ENCODE measurements at regions not wholly inside any gene's neighbourhood (a gene's known extent, or its start where the extent isn't known, plus 50 kb on each side); places are given as distances from the start of the nearest gene placed in this dataset.
"Not testable (repeated sequence)": the region's sequence is repeated elsewhere in the genome, so short reads cannot be mapped to it uniquely, and the experiment has no call there.

DNA sequence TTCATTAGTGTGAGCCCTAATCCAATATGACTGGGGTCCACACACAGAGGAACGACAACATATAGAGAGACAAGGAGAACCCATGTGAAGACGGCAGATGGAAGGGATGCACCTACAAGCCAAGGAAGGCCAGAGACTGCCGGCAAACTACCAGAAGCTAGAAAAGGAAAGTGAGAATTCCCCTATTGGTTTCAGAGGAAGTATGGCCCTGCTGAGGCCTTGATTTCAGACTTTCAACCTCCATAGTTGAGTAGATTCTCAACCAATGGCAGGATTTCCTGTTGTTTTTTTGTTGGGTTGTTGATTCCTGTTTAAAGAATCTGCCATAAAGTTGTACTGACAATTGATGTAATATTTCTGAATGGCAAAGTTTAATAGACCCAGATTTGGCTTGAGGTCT, 241.5 kb downstream of the SATB2 start:
- no peak for DNase-seq (ENCODE audit: low read depth in 1 of 2, low spot score in 1 of 2)
- in situ Hi-C loops (cut with HindIII; ENCODE audit: low pct_unique_long_range_greater_than_20kb, low sequenced_read_pairs): no loop called here
- TF ChIP-seq JUND (IDR thresholded peaks at IDR 0.05; ENCODE audit: low read depth): no peak

DNA sequence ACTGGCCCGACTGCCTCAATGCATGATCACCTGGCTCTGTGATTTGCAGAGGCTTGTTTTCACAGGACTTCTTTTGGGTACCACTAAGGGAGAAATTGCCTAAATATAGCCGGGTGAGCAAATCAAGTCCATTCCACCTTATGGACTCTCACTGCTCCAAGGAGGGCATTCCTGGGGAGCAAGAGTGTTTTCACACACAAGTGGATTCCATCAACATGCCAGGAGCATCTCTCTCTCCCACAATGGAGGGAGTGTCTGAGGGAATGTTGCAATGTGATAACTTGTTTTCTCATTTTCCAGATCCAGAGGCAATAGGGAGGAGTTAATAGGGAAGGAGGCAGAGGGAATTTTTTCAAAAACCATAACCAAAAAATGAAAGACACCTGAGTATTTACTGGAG, 250.7 kb downstream of the SATB2 start:
- DNase-seq (ENCODE audit: low read depth in 1 of 2, low spot score in 1 of 2): no peak
- in situ Hi-C loops (cut with HindIII; ENCODE audit: low pct_unique_long_range_greater_than_20kb, low sequenced_read_pairs): no loop called here
- no peak for TF ChIP-seq JUND (IDR thresholded peaks at IDR 0.05; ENCODE audit: low read depth)

DNA sequence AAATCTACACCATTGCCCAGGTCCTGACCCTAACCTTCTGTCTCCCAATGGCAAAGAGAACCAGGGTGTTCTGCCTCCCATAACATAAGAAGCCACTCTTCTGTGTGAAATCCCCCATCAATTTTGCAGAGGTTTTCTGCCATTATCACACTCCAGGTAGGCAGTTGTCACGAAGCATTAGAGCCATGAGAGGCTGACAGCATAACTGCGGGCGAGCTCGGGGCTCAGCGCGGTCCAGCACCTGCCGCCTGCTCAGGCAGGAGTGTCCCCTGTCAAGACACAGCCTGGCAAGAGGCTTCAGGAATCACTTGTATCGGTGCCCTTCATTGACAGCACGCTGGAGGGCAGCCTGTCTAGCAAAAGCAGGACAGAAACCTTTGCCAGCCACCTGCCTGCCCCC, 251.2 kb downstream of the SATB2 start:
- peak in 1 of 2 experiments; percentile 23 for DNase-seq (ENCODE audit: low read depth in 1 of 2, low spot score in 1 of 2)
- TF ChIP-seq JUND (IDR thresholded peaks at IDR 0.05; ENCODE audit: low read depth): no peak
- in situ Hi-C loops (cut with HindIII; ENCODE audit: low pct_unique_long_range_greater_than_20kb, low sequenced_read_pairs): no loop called here

DNA sequence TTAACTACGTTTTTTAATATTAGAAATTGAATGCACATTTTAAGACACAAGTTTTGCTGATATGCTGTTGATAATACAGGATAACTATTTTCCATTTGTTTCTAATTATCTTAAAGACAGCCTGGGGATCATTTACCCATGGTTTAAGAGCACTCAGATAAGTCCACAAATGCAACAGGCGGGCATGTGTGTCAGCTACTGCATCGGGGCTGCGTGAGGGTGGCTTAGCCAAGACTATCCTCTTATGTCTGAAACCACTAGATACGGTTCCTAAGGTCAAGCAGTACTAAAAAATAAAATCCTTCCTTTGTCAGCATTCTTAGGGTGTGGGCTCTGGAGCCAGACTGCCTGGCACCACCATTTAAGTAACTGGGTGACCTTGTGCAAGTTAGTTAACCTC, 254.8 kb downstream of the SATB2 start:
- in situ Hi-C loops (cut with HindIII; ENCODE audit: low pct_unique_long_range_greater_than_20kb, low sequenced_read_pairs): no loop called here
- no peak for TF ChIP-seq JUND (IDR thresholded peaks at IDR 0.05; ENCODE audit: low read depth)
- no peak for DNase-seq (ENCODE audit: low read depth in 1 of 2, low spot score in 1 of 2)

DNA sequence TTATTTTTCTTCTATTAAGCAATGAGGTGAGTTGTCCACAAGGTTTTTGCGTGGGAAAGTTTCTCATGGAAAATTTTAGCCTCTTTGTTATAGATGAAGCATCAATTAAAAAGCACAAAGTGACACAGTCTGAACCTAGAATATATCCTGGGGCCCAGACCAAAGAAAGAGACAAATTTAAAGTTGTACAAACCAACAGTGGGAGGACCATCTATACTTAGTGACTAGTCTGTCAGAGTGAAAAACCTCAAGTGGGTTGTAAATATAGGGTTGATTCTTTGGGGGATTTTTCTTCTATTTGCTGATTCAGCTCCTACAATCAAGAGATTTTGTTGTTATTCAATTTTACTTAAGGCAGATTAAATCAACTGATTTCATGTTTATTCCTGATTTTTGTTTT, 256.2 kb downstream of the SATB2 start:
- no peak for DNase-seq (ENCODE audit: low read depth in 1 of 2, low spot score in 1 of 2)
- TF ChIP-seq JUND (IDR thresholded peaks at IDR 0.05; ENCODE audit: low read depth): no peak
- in situ Hi-C loops (cut with HindIII; ENCODE audit: low pct_unique_long_range_greater_than_20kb, low sequenced_read_pairs): no loop called here

DNA sequence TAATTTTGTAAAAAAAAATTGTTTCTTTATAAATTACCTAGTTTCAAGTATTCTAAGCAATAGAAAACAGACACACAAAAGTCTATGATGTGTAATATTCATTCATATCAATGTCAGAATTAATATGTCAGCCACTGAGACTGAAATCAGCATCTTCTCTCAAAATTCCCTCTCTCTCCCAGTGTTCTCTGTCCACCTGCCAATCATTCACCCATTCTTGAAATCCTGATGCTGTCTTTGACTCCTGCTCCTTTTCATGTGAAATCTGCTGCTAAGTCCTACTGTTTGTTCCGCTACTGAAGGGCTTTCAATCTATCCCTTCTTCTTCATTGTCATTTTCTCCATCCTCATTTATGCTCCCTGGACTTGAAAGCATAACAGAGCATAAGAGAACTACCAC, 257.9 kb downstream of the SATB2 start:
- in situ Hi-C loops (cut with HindIII; ENCODE audit: low pct_unique_long_range_greater_than_20kb, low sequenced_read_pairs): no loop called here
- DNase-seq (ENCODE audit: low read depth in 1 of 2, low spot score in 1 of 2): no peak
- TF ChIP-seq JUND (IDR thresholded peaks at IDR 0.05; ENCODE audit: low read depth): no peak

DNA sequence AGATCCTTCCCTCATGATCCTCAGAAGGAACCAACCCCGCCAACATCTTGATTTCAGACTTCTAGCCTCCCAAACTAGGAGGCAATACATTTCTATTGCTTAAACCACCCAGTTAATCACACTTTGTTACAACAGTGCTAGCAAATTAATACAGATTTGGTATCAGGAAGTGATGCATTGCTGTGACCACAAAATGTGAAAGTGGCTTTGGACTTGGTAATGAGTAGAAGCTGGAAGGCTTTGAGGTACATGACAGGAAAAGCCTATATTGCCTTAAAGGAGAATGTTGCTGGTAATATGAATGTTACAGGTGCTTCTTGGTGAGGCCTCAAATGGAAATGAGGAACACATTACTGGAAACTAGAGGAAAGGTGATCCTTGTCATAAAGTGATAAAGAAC, 260.3 kb downstream of the SATB2 start:
- no peak for DNase-seq (ENCODE audit: low read depth in 1 of 2, low spot score in 1 of 2)
- in situ Hi-C loops (cut with HindIII; ENCODE audit: low pct_unique_long_range_greater_than_20kb, low sequenced_read_pairs): no loop called here
- no peak for TF ChIP-seq JUND (IDR thresholded peaks at IDR 0.05; ENCODE audit: low read depth)

DNA sequence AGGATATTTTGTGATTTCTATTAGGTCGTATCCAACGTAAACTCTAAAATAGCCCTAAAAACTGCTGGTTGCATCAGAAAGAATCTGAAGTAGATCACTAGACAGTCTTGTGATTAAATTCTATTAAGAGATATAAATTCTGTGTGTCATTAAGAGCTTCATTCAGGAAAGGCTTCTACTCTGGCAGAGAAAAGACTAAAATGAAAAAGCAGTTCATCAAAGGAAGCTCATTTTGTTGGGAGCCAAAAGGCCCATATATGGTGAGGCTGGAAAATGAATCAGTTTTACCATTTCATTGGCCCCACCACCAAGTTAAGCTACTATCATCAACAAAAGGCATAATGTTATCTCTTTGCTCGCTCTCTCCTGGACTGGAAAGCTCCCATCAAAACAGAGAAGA, 261.1 kb downstream of the SATB2 start:
- in situ Hi-C loops (cut with HindIII; ENCODE audit: low pct_unique_long_range_greater_than_20kb, low sequenced_read_pairs): no loop called here
- DNase-seq (ENCODE audit: low read depth in 1 of 2, low spot score in 1 of 2): no peak
- TF ChIP-seq JUND (IDR thresholded peaks at IDR 0.05; ENCODE audit: low read depth): no peak

DNA sequence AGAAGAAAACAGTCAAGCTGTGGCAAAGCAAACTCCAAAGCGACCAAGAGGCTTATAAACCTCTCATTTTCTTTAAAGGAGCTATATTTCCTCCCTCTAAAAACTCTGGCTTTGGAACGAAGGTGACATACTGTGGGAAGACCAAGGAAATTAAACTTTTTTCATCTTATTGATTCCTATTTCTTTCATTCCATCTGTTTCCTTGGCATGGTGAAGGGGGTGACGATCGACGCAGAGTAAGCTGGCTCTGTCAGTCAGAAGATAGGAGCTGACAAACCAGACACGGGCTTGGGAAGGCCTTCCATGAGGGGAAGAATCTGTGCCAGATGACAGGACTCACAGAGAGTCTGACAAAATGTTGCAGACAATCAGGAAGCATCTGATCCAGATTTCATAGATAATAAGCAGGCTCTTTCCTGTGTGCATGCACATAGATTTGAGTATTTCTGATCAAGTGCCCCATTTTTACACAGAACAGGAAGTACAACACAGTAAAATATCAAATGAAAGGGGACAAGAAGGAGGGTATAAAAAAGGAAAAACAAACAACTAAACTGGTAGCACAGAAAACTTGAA, 261.7 kb downstream of the SATB2 start:
- no peak for DNase-seq (ENCODE audit: low read depth in 1 of 2, low spot score in 1 of 2)
- in situ Hi-C loops (cut with HindIII; ENCODE audit: low pct_unique_long_range_greater_than_20kb, low sequenced_read_pairs): no loop called here
- TF ChIP-seq JUND (IDR thresholded peaks at IDR 0.05; ENCODE audit: low read depth): no peak

DNA sequence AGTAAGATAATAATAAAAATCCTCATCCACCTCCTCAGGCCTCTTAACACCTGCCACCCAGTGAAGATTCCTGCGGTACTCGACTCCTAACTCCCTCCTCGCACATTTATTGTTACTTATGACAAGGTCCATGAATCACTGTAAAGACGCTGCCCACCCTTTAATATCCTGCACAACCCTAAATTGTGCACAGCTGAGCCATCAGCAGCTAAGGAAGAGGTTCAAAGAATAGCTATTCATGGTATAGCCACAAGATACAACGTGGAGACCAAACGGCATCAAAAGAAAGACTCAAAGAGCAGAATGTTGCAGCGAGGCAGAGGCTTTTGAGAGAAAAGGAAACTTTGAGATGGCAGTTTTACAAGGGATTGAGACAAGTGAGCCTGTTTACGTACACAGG, 266.3 kb downstream of the SATB2 start:
- DNase-seq (ENCODE audit: low read depth in 1 of 2, low spot score in 1 of 2): no peak
- TF ChIP-seq JUND (IDR thresholded peaks at IDR 0.05; ENCODE audit: low read depth): no peak
- in situ Hi-C loops (cut with HindIII; ENCODE audit: low pct_unique_long_range_greater_than_20kb, low sequenced_read_pairs): no loop called here

DNA sequence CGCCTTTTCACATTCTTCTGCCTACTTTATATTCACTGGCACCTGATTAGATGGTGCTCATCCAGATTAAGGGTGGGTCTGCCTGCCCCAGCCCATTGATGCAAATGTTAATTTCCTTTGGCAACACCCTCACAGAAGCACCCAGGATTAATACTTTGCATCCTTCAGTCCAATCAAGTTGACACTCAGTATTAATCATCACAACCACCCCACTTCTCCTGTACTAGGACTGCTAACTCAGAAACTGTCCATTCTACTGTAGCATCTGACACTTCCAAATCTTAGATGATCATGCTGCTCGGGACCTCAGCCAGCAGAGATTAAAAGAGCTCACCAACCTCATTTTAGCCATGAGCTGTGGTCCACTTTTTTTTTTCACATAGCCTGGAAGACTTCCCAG, 268.5 kb downstream of the SATB2 start:
- TF ChIP-seq JUND (IDR thresholded peaks at IDR 0.05; ENCODE audit: low read depth): no peak
- DNase-seq (ENCODE audit: low read depth in 1 of 2, low spot score in 1 of 2): no peak
- in situ Hi-C loops (cut with HindIII; ENCODE audit: low pct_unique_long_range_greater_than_20kb, low sequenced_read_pairs): no loop called here

DNA sequence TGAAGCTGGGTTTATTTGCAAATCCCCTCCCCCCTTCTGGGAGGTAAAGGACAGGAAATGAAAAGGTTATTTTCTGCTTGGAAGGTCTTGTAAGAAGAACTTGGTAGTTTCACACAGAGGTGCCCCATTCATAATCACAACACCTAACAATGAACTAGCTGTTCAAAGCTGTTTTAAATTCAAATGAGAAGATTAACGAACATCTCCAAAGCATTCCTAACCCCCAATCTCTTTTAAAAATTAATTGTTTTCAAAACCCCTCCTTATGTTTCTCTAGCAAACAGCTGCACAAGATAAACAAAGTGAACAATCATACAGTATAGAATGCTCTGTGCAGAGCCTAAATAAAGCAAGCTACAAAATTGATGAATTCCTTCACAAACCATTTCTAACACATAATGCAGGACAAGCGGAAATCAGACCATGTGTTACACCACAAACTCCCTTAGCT, 271.4 kb downstream of the SATB2 start:
- DNase-seq (ENCODE audit: low read depth in 1 of 2, low spot score in 1 of 2): no peak
- no peak for TF ChIP-seq JUND (IDR thresholded peaks at IDR 0.05; ENCODE audit: low read depth)
- in situ Hi-C loops (cut with HindIII; ENCODE audit: low pct_unique_long_range_greater_than_20kb, low sequenced_read_pairs): no loop called here

DNA sequence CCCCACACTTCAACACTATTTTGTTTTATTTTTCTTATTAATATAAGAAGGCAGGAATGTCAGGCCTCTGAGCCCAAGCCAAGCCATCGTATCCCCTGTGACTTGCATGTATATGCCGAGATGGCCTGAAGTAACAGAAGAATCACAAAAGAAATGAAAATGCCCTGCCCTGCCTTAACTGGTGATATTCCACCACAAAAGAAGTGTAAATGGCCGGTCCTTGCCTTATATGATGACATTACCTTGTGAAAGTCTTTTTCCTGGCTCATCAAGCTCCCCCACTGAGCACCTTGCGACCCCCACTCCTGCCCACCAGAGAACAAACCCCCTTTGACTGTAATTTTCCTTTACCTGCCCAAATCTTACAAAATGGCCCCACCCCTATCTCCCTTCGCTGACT, 272.6 kb downstream of the SATB2 start:
- DNase-seq (ENCODE audit: low read depth in 1 of 2, low spot score in 1 of 2); in situ Hi-C loops (cut with HindIII; ENCODE audit: low pct_unique_long_range_greater_than_20kb, low sequenced_read_pairs): not testable (repeated sequence)

Measured in T47D (cell line).